MM.1S (cell line): ENCODE measurements at regions not wholly inside any gene's neighbourhood (a gene's known extent, or its start where the extent isn't known, plus 50 kb on each side); places are given as distances from the start of the nearest gene placed in this dataset.

Experiments
- DNase-seq: peaks from one replicate; pipeline ENCODE4 v3.0.0-alpha.2; 2015
- H2AFZ ChIP-seq: fragments of 300-600 bp; sonication (generic); 2 replicates; pipeline ENCODE4 v1.6.0; 2016; ENCODE audit warnings: antibody characterized with exemption, low read length
- H3F3A ChIP-seq: fragments of 300-600 bp; sonication (generic); 2 replicates; pipeline ENCODE4 v1.6.1; 2016; ENCODE audit warnings: mild to moderate bottlenecking, antibody characterized with exemption, low read length, moderate library complexity, mixed read lengths; ENCODE audit not compliant: insufficient read depth
- H3K27ac ChIP-seq: fragments of 300-600 bp; sonication (generic); 2 replicates; pipeline ENCODE4 v1.5.1; 2016; ENCODE audit warnings: mild to moderate bottlenecking, low read length
- H3K27me3 ChIP-seq: fragments of 300-600 bp; sonication (generic); replicated peaks from 2 replicates; pipeline ENCODE4 v1.6.0; 2016; ENCODE audit warnings: low read length; ENCODE audit not compliant: insufficient read depth
- H3K36me3 ChIP-seq: fragments of 300-600 bp; sonication (generic); replicated peaks from 2 replicates; pipeline ENCODE4 v1.6.1; 2016; ENCODE audit warnings: mild to moderate bottlenecking, low read length, mixed read lengths; ENCODE audit not compliant: insufficient read depth
- H3K4me1 ChIP-seq: fragments of 300-600 bp; sonication (generic); 2 replicates; pipeline ENCODE4 v1.6.1; 2016; ENCODE audit warnings: low read length, mixed read lengths
- H3K4me2 ChIP-seq: fragments of 300-600 bp; sonication (generic); 2 replicates; pipeline ENCODE4 v1.6.0; 2016; ENCODE audit warnings: low read depth, low read length
- H3K4me3 ChIP-seq: fragments of 300-600 bp; sonication (generic); 2 replicates; pipeline ENCODE4 v1.5.1; 2016; ENCODE audit warnings: low read length, mixed read lengths
- H3K79me2 ChIP-seq: fragments of 300-600 bp; sonication (generic); 2 replicates; pipeline ENCODE4 v1.6.1; 2016; ENCODE audit warnings: mixed run types, low read length, mixed read lengths
- H3K9ac ChIP-seq: fragments of 300-600 bp; sonication (generic); 2 replicates; pipeline ENCODE4 v1.6.1; 2016; ENCODE audit warnings: low read length, mixed read lengths
- H3K9me2 ChIP-seq: fragments of 300-600 bp; sonication (generic); replicated peaks from 2 replicates; pipeline ENCODE4 v1.6.1; 2016; ENCODE audit warnings: mild to moderate bottlenecking, low read length, mixed read lengths; ENCODE audit not compliant: insufficient read depth
- H3K9me3 ChIP-seq: fragments of 300-600 bp; sonication (generic); replicated peaks from 2 replicates; pipeline ENCODE4 v1.6.1; 2016; ENCODE audit warnings: mild to moderate bottlenecking, low read length, mixed read lengths; ENCODE audit not compliant: insufficient read depth
- H4K20me1 ChIP-seq: fragments of 300-600 bp; sonication (generic); 2 replicates; pipeline ENCODE4 v1.6.1; 2016; ENCODE audit warnings: mild to moderate bottlenecking, low read length, moderate library complexity, mixed read lengths; ENCODE audit not compliant: insufficient read depth
- EZH2 ChIP-seq: fragments of 300-600 bp; sonication (generic); optimal IDR thresholded peaks from 2 replicates; pipeline ENCODE3; 2017; ENCODE audit warnings: low read depth, mild to moderate bottlenecking, antibody characterized with exemption, low read length, mixed read lengths
- EZH2phosphoT487 ChIP-seq: fragments of 300-600 bp; sonication (generic); IDR thresholded peaks from 2 replicates; pipeline ENCODE4 v1.6.1; 2018; ENCODE audit warnings: antibody characterized with exemption, low read length
- TF ChIP-seq, protein P1 (sequence below): fragments of 300-600 bp; sonication (generic); IDR thresholded peaks from 2 replicates; pipeline ENCODE4 v1.5.1; 2016; ENCODE audit warnings: antibody characterized with exemption, low read length, mixed read lengths

DNA sequence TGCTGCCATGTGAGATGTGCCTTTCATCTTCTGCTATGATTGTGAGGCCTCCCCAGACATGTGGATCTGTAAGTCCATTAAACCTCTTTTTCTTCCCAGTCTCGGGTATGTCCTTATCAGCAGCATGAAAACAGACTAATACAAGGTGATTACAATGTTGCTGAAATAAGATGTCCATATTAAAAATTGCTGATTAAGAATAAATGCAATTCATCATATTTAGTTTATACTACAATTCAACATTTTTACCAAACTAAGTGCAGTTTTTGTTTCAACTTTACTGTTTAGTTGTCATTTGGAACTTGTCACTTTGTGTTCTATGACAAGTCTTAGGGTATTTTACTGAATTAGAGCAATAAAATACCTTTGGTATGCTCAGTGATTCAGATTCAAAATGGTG lies 127.6 kb upstream of the TMCO5A start:
- H3K4me1 ChIP-seq: no peaks in the 10 kb centered on the region
- no peak overlapping the region for H3K9ac ChIP-seq
- H3K79me2 ChIP-seq: no peaks in the 10 kb centered on the region
- H4K20me1 ChIP-seq: no peaks in the 10 kb centered on the region
- H2AFZ ChIP-seq: no peak overlapping the region
- TF ChIP-seq, protein P1, sequence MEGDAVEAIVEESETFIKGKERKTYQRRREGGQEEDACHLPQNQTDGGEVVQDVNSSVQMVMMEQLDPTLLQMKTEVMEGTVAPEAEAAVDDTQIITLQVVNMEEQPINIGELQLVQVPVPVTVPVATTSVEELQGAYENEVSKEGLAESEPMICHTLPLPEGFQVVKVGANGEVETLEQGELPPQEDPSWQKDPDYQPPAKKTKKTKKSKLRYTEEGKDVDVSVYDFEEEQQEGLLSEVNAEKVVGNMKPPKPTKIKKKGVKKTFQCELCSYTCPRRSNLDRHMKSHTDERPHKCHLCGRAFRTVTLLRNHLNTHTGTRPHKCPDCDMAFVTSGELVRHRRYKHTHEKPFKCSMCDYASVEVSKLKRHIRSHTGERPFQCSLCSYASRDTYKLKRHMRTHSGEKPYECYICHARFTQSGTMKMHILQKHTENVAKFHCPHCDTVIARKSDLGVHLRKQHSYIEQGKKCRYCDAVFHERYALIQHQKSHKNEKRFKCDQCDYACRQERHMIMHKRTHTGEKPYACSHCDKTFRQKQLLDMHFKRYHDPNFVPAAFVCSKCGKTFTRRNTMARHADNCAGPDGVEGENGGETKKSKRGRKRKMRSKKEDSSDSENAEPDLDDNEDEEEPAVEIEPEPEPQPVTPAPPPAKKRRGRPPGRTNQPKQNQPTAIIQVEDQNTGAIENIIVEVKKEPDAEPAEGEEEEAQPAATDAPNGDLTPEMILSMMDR: no peak
- TF ChIP-seq EZH2phosphoT487 (no peak), EZH2 (no peak)
- no peaks in the 10 kb centered on the region for H3K9me2 ChIP-seq
- DNase-seq: no peak
- no peak overlapping the region for H3K4me3 ChIP-seq
- no peak overlapping the region for H3K27ac ChIP-seq
- no peak overlapping the region for H3K4me2 ChIP-seq
- H3F3A ChIP-seq: no peaks in the 10 kb centered on the region
- no peaks in the 10 kb centered on the region for H3K36me3 ChIP-seq
- H3K9me3 ChIP-seq: no peaks in the 10 kb centered on the region
- H3K27me3 ChIP-seq: no peaks in the 10 kb centered on the region

DNA sequence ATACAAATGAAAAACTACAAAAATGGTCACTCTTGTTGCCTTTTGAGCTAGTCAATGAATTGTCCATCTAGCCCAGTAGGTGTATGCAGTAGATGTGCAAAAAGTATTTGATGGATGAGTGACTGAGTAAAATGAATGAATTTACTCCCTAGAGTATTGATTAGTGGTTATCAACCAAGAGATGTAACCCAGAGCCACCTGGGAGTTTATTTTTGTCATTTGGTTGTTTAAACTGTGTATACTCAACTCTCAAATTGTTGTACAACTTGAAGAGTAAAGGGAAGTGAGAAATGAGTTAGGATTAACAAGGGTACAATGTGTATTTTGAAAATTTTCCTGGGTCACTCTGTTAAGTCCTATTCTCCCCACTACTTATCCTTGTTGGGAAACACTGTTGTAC lies 124.1 kb upstream of the TMCO5A start:
- Histone ChIP-seq H3K36me3 (no peaks in the 10 kb centered on the region), H3K4me1 (no peaks in the 10 kb centered on the region), H3K9me3 (no peaks in the 10 kb centered on the region), H3K9me2 (no peaks in the 10 kb centered on the region), H3K79me2 (no peaks in the 10 kb centered on the region), H2AFZ (no peak overlapping the region), H3K4me2 (no peak overlapping the region), H3F3A (no peaks in the 10 kb centered on the region), H4K20me1 (no peaks in the 10 kb centered on the region), H3K9ac (no peak overlapping the region), H3K27ac (no peak overlapping the region), H3K27me3 (no peaks in the 10 kb centered on the region), H3K4me3 (no peak overlapping the region)
- TF ChIP-seq, protein P1: no peak
- TF ChIP-seq EZH2 (no peak), EZH2phosphoT487 (no peak)
- DNase-seq: no peak

DNA sequence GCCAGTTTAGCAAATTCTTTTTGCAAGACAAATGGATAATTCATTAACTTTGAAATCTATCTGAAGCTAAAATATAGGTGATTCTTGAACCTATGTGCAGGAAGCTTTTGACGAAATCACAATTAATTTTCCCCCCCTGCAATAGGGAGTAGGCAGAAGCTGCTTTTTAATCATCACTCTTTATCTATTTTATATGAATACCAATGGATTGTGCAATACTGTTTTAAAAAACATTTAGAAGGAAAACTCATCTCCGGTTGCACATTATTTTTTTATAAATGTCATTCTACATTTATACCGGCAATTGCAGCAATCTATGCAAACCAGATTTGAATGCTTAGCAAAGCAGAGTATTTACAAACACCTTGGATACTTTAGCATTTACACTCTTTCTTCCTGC lies 121.1 kb upstream of the TMCO5A start:
- Histone ChIP-seq H3K4me3 (no peak overlapping the region), H3K9me3 (no peaks in the 10 kb centered on the region), H3K9ac (no peak overlapping the region), H3K79me2 (no peaks in the 10 kb centered on the region), H3K27ac (no peak overlapping the region), H3K9me2 (no peaks in the 10 kb centered on the region), H3K27me3 (no peaks in the 10 kb centered on the region), H3K4me2 (no peak overlapping the region), H4K20me1 (no peaks in the 10 kb centered on the region), H2AFZ (no peak overlapping the region), H3K4me1 (no peaks in the 10 kb centered on the region), H3K36me3 (no peaks in the 10 kb centered on the region), H3F3A (no peaks in the 10 kb centered on the region)
- no peak for DNase-seq
- TF ChIP-seq EZH2 (no peak), EZH2phosphoT487 (no peak)
- TF ChIP-seq, protein P1: no peak
